ENCODE measurements at regions not wholly inside any gene's neighbourhood (a gene's known extent, or its start where the extent isn't known, plus 50 kb on each side); places are given as distances from the start of the nearest gene placed in this dataset.

- DNase-seq: no peak
- TF ChIP-seq GATA1 (IDR thresholded peaks at IDR 0.05; ENCODE audit: low read depth, low read length) (no peak), POLR2A (IDR thresholded peaks at IDR 0.05; ENCODE audit: low read length) (no peak)
Observed at GRCh38 chr21:28227881-28228635, 764.6 kb downstream of the LTN1 start.

GRCh38 chr21:28226563-28226962, 766.1 kb downstream of the LTN1 start:
- no peak for DNase-seq
- TF ChIP-seq GATA1 (IDR thresholded peaks at IDR 0.05; ENCODE audit: low read depth, low read length) (no peak), POLR2A (IDR thresholded peaks at IDR 0.05; ENCODE audit: low read length) (no peak)

GRCh38 chr21:28224191-28224726, 768.4 kb downstream of the LTN1 start:
- TF ChIP-seq GATA1 (IDR thresholded peaks at IDR 0.05; ENCODE audit: low read depth, low read length): no peak
- TF ChIP-seq POLR2A (IDR thresholded peaks at IDR 0.05; ENCODE audit: low read length): no peak
- DNase-seq: no peak

- TF ChIP-seq GATA1 (IDR thresholded peaks at IDR 0.05; ENCODE audit: low read depth, low read length) (no peak), POLR2A (IDR thresholded peaks at IDR 0.05; ENCODE audit: low read length) (no peak)
Observed at GRCh38 chr21:28221984-28222383, 770.7 kb downstream of the LTN1 start.

GRCh38 chr21:28220680-28221079, 772.0 kb downstream of the LTN1 start:
- DNase-seq: no peak
- TF ChIP-seq POLR2A (IDR thresholded peaks at IDR 0.05; ENCODE audit: low read length): no peak
- no peak for TF ChIP-seq GATA1 (IDR thresholded peaks at IDR 0.05; ENCODE audit: low read depth, low read length)

More at GRCh38 chr21:28221984-28222383, 770.7 kb downstream of the LTN1 start:
- no peak for DNase-seq

GRCh38 chr21:28216976-28217523, 775.6 kb downstream of the LTN1 start:
- no peak for DNase-seq
- TF ChIP-seq POLR2A (IDR thresholded peaks at IDR 0.05; ENCODE audit: low read length) (no peak), GATA1 (IDR thresholded peaks at IDR 0.05; ENCODE audit: low read depth, low read length) (no peak)

GRCh38 chr21:28215214-28215954, 777.3 kb downstream of the LTN1 start:
- TF ChIP-seq POLR2A (IDR thresholded peaks at IDR 0.05; ENCODE audit: low read length): no peak
- no peak for TF ChIP-seq GATA1 (IDR thresholded peaks at IDR 0.05; ENCODE audit: low read depth, low read length)
- DNase-seq: no peak

- TF ChIP-seq POLR2A (IDR thresholded peaks at IDR 0.05; ENCODE audit: low read length): no peak
- no peak for TF ChIP-seq GATA1 (IDR thresholded peaks at IDR 0.05; ENCODE audit: low read depth, low read length)
- DNase-seq: no peak
Observed at GRCh38 chr21:28214786-28215185, 777.9 kb downstream of the LTN1 start.

GRCh38 chr21:28213261-28213660, 779.4 kb downstream of the LTN1 start:
- TF ChIP-seq GATA1 (IDR thresholded peaks at IDR 0.05; ENCODE audit: low read depth, low read length) (no peak), POLR2A (IDR thresholded peaks at IDR 0.05; ENCODE audit: low read length) (no peak)
- DNase-seq: no peak

GRCh38 chr21:28212061-28212460, 780.6 kb downstream of the LTN1 start:
- no peak for TF ChIP-seq POLR2A (IDR thresholded peaks at IDR 0.05; ENCODE audit: low read length)
- no peak for DNase-seq

GRCh38 chr21:28207436-28208173, 785.1 kb downstream of the LTN1 start:
- no peak for TF ChIP-seq POLR2A (IDR thresholded peaks at IDR 0.05; ENCODE audit: low read length)
- no peak for TF ChIP-seq GATA1 (IDR thresholded peaks at IDR 0.05; ENCODE audit: low read depth, low read length)
- no peak for DNase-seq

GRCh38 chr21:28200726-28201125, 792.0 kb downstream of the LTN1 start:
- TF ChIP-seq POLR2A (IDR thresholded peaks at IDR 0.05; ENCODE audit: low read length) (no peak), GATA1 (IDR thresholded peaks at IDR 0.05; ENCODE audit: low read depth, low read length) (no peak)
- DNase-seq: no peak

GRCh38 chr21:28196981-28197380, 795.7 kb downstream of the LTN1 start:
- DNase-seq: no peak
- TF ChIP-seq POLR2A (IDR thresholded peaks at IDR 0.05; ENCODE audit: low read length) (no peak), GATA1 (IDR thresholded peaks at IDR 0.05; ENCODE audit: low read depth, low read length) (no peak)

GRCh38 chr21:28193189-28193588, 799.5 kb downstream of the LTN1 start:
- TF ChIP-seq GATA1 (IDR thresholded peaks at IDR 0.05; ENCODE audit: low read depth, low read length) (no peak), POLR2A (IDR thresholded peaks at IDR 0.05; ENCODE audit: low read length) (no peak)

More at GRCh38 chr21:28193189-28193588, 799.5 kb downstream of the LTN1 start:
- DNase-seq: no peak
